Hepatocyte (in vitro differentiated cells): ENCODE measurements at regions not wholly inside any gene's neighbourhood (a gene's known extent, or its start where the extent isn't known, plus 50 kb on each side); places are given as distances from the start of the nearest gene placed in this dataset.
A peak's percentile ranks its signal among the peaks of the same experiment; 100 is the strongest.

Source experiments
- DNase-seq: peaks from one replicate; pipeline ENCODE4 v3.0.0-alpha.2; 2016; ENCODE audit warnings: low spot score
- H2AFZ ChIP-seq: fragments of 200-600 bp; sonication (generic); 2 replicates; pipeline ENCODE4 v1.6.0; 2016; ENCODE audit warnings: antibody characterized with exemption, mild to moderate bottlenecking
- H3K27ac ChIP-seq: fragments of 200-600 bp; sonication (generic); 2 replicates; pipeline ENCODE4 v1.5.1; 2016; ENCODE audit warnings: mild to moderate bottlenecking
- H3K27me3 ChIP-seq: fragments of 200-600 bp; sonication (generic); 2 replicates; pipeline ENCODE4 v1.6.1; 2016
- H3K36me3 ChIP-seq: fragments of 200-600 bp; sonication (generic); replicated peaks from 2 replicates; pipeline ENCODE4 v1.5.1; 2016; ENCODE audit warnings: low read depth; ENCODE audit not compliant: insufficient read depth
- H3K4me1 ChIP-seq: fragments of 200-600 bp; sonication (generic); 2 replicates; pipeline ENCODE4 v1.5.1; 2016; ENCODE audit warnings: mild to moderate bottlenecking, moderate library complexity; ENCODE audit not compliant: insufficient read depth
- H3K4me2 ChIP-seq: fragments of 200-600 bp; sonication (generic); 2 replicates; pipeline ENCODE4 v1.6.0; 2016
- H3K4me3 ChIP-seq: fragments of 200-600 bp; sonication (generic); 2 replicates; pipeline ENCODE4 v1.5.1; 2016; ENCODE audit warnings: mild to moderate bottlenecking
- H3K79me2 ChIP-seq: fragments of 200-600 bp; sonication (generic); 2 replicates; pipeline ENCODE4 v1.6.0; 2017; ENCODE audit warnings: mild to moderate bottlenecking
- H3K9me2 ChIP-seq: fragments of 200-600 bp; sonication (generic); replicated peaks from 2 replicates; pipeline ENCODE4 v1.6.0; 2017; ENCODE audit warnings: mild to moderate bottlenecking; ENCODE audit not compliant: insufficient read depth
- H3K9me3 ChIP-seq: fragments of 200-600 bp; sonication (generic); 2 replicates; pipeline ENCODE4 v1.5.1; 2016; ENCODE audit warnings: low read depth, mild to moderate bottlenecking
- H4K20me1 ChIP-seq: fragments of 200-600 bp; sonication (generic); 2 replicates; pipeline ENCODE4 v1.6.0; 2016; ENCODE audit warnings: mild to moderate bottlenecking; ENCODE audit not compliant: insufficient read depth, poor library complexity, severe bottlenecking
- CTCF ChIP-seq: fragments of 200-600 bp; sonication (generic); IDR thresholded peaks from 2 replicates; pipeline ENCODE4 v1.5.1; 2016; ENCODE audit warnings: antibody characterized with exemption, mild to moderate bottlenecking; ENCODE audit not compliant: poor library complexity
- EZH2 ChIP-seq: fragments of 200-600 bp; sonication (generic); IDR thresholded peaks from 2 replicates; pipeline ENCODE4 v1.6.1; 2016; ENCODE audit warnings: antibody characterized with exemption, mild to moderate bottlenecking, borderline replicate concordance
- EZH2phosphoT487 ChIP-seq: fragments of 200-600 bp; sonication (generic); IDR thresholded peaks from one replicate; pipeline ENCODE4 v1.6.1; 2018; ENCODE audit warnings: antibody characterized with exemption, mild to moderate bottlenecking, low read depth, moderate library complexity; ENCODE audit not compliant: unreplicated experiment, severe bottlenecking
- WGBS: methylation state at CpG from one replicate; pipeline ENCODE4 v1.1.6; 2016; ENCODE audit warnings: low lambda C conversion rate; ENCODE audit errors: missing lambda C conversion rate; 5-methylcytosine and 5-hydroxymethylcytosine counted together

DNA sequence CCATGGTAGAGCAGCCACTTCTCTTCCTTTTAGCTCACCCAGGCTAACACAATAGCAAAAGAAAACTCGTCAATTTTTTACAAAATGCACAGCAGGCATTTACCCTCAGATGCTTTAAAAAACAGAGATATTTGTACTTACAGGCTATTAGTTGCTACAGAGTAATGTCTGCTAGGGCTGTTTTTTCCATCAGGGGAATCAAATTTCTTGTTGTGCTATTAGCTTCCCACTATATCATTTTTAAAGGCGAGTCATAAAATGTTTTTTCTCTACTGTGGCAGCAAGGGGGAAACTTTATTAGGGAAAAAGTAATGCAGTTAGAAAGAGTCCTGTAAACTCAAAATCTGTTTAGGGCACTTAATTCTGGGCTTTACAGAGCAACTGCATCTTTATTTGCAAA is 277.9 kb upstream of the THSD7B start:
- Histone ChIP-seq H3K4me3 (no peak overlapping the region), H3K4me2 (no peak overlapping the region), H3K9me3 (no peaks in the 10 kb centered on the region), H3K36me3 (no peaks in the 10 kb centered on the region), H3K79me2 (no peaks in the 10 kb centered on the region), H3K4me1 (no peaks in the 10 kb centered on the region), H4K20me1 (no peaks in the 10 kb centered on the region), H3K27me3 (no peaks in the 10 kb centered on the region), H3K9me2 (no peaks in the 10 kb centered on the region), H3K27ac (peak overlapping the region; percentile 47), H2AFZ (no peak overlapping the region)
- TF ChIP-seq CTCF (no peak), EZH2 (no peak), EZH2phosphoT487 (peak; percentile 62)
- 62% methylated on average over 2 of the region's 2 CpGs for WGBS
- peak; percentile 18 for DNase-seq

DNA sequence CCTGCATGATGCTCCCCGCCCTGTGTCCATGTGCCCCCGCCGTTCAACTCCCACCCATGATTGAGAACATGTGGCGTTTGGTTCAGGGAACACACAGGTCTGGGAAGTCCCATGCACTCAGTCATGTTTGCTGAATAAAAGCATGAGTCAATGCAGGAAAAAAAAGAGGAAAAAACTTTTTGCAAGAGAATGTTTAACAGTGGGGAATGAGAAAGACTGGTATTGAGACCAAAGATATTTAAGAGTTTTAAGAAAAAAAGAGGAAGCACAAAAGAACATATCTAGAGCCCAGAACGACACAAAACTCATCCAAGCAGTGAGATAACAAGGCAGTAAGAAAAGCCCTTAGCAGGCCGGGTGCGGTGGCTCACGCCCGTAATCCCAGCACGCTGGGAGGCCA is 279.2 kb upstream of the THSD7B start:
- no peaks in the 10 kb centered on the region for H4K20me1 ChIP-seq
- H3K79me2 ChIP-seq = no peaks in the 10 kb centered on the region
- H3K9me2 ChIP-seq = no peaks in the 10 kb centered on the region
- H3K36me3 ChIP-seq = no peaks in the 10 kb centered on the region
- no peak overlapping the region for H2AFZ ChIP-seq
- no peak for DNase-seq
- H3K27me3 ChIP-seq = no peaks in the 10 kb centered on the region
- no peak overlapping the region for H3K4me3 ChIP-seq
- no peak overlapping the region for H3K4me2 ChIP-seq
- no peaks in the 10 kb centered on the region for H3K4me1 ChIP-seq
- WGBS = 91% methylated on average over 10 of the region's 10 CpGs
- no peak overlapping the region for H3K27ac ChIP-seq
- TF ChIP-seq EZH2 = no peak
- no peak for TF ChIP-seq EZH2phosphoT487
- no peak for TF ChIP-seq CTCF
- no peaks in the 10 kb centered on the region for H3K9me3 ChIP-seq

GRCh38 chr2:136482966-136483365 is 282.4 kb upstream of the THSD7B start:
- 80% methylated on average over 3 of the region's 3 CpGs for WGBS
- H3K27ac ChIP-seq = no peak overlapping the region
- no peak overlapping the region for H3K4me2 ChIP-seq
- H3K9me3 ChIP-seq = peaks cover 2% of the 10 kb centered on the region
- no peak overlapping the region for H3K4me3 ChIP-seq
- no peaks in the 10 kb centered on the region for H3K36me3 ChIP-seq
- TF ChIP-seq EZH2 (no peak), EZH2phosphoT487 (no peak), CTCF (no peak)
- H3K9me2 ChIP-seq = no peaks in the 10 kb centered on the region
- H4K20me1 ChIP-seq = no peaks in the 10 kb centered on the region
- H3K4me1 ChIP-seq = no peaks in the 10 kb centered on the region
- no peak overlapping the region for H2AFZ ChIP-seq
- no peak for DNase-seq
- H3K27me3 ChIP-seq = no peaks in the 10 kb centered on the region
- H3K79me2 ChIP-seq = no peaks in the 10 kb centered on the region

DNA sequence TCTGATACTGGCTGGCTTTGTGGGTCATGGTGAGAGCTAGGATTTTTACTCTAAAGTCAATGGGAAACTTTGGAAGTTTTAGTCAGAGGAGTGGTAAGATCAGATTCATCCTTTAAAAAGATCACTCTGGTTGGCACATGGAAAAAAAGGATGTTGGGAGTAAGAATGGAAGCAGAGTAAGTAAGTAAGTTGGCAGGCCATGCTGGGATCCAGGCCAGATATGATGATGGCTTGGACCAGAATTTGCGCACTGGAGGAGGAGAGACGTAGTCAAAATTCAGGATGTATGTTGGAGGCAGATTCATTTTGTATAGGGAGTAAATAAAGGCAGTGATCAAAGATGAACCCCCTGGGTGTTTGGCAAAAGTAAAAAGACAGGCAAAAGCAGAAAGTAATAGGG is 283.3 kb upstream of the THSD7B start:
- 72% methylated on average over 2 of the region's 2 CpGs for WGBS

More for the DNA sequence above, 283.3 kb upstream of the THSD7B start:
- H3K4me3 ChIP-seq = no peak overlapping the region
- H3K4me2 ChIP-seq = no peak overlapping the region
- H3K9me2 ChIP-seq = no peaks in the 10 kb centered on the region
- peaks cover 5% of the 10 kb centered on the region for H3K9me3 ChIP-seq
- no peaks in the 10 kb centered on the region for H3K79me2 ChIP-seq
- H2AFZ ChIP-seq = no peak overlapping the region
- no peaks in the 10 kb centered on the region for H3K27me3 ChIP-seq
- H4K20me1 ChIP-seq = no peaks in the 10 kb centered on the region
- no peak overlapping the region for H3K27ac ChIP-seq
- TF ChIP-seq EZH2phosphoT487 (no peak), CTCF (no peak), EZH2 (no peak)
- no peak for DNase-seq
- no peaks in the 10 kb centered on the region for H3K36me3 ChIP-seq
- H3K4me1 ChIP-seq = no peaks in the 10 kb centered on the region
